Astrocyte of the hippocampus (primary cell): ENCODE measurements at regions not wholly inside any gene's neighbourhood (a gene's known extent, or its start where the extent isn't known, plus 50 kb on each side); places are given as distances from the start of the nearest gene placed in this dataset.
A peak's percentile ranks its signal among the peaks of the same experiment; 100 is the strongest.
"Not testable (repeated sequence)": the region's sequence is repeated elsewhere in the genome, so short reads cannot be mapped to it uniquely, and the experiment has no call there.

Source experiments
- DNase-seq: peaks from one replicate; pipeline ENCODE4 v3.0.0; 2011; ENCODE audit warnings: low read depth, low spot score

DNA sequence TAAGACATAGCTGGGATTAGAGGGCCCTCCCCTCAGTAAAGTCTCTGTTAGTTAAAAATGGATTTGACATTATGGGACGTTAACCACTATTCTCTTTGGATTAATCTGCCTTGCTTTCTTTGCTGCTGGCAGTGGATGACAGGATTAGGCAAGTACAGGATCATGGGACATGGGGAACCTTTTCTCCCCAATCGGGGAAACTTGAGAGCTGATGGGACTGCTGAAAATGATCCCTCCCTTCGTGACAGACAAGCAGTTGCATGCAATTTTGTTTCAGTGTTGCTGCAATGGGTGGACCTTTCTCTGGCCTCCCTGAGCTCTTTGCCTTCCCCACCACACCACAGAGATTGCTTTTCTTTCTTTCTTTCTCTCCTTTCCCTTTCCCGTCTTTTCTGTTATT, 120.2 kb upstream of the BANK1 start:
- no peak for DNase-seq

DNA sequence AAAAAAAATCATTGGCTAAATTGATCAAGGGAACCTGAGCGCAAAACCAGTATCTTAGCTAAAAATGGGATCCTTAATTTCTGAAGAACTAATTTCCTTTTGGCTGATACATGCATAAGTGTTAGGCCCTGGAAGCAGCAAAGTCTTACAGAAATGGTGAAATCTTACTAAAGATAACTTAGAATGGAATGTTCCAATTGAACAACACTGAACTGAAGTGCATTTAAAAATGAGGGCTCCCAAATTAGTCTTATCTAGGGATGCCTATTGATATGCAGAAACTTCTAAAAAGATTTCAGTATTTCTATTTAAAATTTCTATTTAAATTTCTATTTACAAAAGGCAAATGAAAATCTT, 120.7 kb upstream of the BANK1 start:
- no peak for DNase-seq

DNA sequence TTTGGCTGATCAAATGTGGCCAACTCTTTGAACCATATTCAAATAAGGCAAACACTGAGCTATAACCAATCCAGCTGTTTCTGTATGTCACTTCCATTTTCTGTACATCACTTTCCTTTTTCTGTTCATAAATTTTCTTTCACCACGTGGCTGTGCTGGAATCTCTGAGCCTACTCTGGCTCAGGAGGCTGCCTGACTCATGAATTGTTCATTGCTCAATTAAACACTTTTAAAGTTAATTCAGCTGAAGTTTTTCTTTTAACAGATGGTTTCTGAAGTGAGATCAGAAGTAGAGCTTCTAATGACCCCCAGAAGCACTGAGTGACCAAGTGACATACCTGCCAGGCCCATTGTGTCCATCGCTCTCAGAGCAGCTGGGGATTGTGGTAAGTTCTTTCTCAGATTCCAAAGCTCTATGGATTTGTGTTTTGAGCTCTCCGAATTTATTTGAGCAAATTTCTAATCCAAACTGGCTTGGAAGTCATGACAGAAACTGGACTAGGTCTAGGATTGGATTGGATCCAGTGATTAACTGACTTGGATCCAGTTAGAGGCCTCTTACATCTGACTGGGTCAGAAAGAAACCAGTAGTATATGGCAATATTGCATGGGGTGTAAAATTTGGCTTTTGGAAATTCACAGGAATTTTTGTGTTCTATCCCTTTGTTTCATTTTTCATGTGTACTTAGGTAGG, 121.2 kb upstream of the BANK1 start:
- no peak for DNase-seq

DNA sequence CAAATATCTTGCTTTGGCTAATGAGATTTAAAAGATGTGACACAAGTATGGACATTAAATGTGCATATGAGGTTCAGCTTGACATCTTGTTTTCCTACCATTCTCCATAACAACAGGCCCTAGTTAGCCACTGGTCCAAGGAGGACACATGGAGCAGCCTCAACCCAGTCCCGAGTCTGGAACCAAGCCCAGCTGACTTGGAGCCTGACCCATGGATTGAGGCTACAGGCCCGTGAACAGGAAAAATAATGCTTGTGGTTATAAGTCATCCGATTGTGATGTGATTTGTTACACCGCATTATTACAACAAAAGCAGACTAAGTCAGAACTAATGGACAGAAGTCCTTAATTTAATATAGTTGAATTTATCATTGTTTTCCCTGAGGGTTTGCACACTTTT, 123.2 kb upstream of the BANK1 start:
- peak; percentile 42 for DNase-seq

DNA sequence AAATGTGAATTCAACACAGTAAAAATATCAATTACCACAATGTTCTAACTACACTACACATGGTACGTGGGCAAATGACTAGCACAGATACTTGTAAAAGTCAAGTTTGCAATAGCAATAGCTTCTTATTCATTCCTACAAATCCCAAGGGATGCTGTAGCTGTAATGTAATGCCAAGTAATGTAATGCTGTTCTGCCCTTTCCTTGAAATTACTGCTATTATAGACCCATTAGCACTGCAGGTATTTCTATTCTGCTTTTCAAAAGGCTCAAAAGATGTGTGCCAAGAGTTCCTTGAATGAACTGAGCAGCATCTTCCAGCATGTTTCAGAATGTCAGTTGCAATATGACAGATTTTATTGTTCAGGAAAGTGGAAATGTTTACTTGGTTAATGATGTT, 129.9 kb upstream of the BANK1 start:
- DNase-seq, result no peak

DNA sequence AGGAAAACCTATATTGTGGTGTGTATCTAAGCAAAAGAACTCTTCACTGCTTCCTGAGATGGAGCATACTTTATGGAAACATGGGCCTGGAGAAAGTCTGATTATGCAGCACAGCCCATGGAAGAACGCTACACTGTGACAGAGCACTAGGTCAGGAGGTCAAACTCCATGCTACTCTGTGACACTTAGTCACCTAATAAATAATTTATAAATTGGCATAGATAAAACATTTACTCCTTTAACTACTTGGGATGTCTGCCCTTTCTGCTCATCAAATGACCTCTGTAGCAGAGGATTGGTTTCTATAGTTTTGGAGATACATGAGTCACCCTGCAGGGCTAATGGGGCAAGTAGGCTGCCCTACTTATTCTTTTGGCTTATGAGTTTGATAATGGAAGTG, 134.7 kb upstream of the BANK1 start:
- DNase-seq, result no peak

DNA sequence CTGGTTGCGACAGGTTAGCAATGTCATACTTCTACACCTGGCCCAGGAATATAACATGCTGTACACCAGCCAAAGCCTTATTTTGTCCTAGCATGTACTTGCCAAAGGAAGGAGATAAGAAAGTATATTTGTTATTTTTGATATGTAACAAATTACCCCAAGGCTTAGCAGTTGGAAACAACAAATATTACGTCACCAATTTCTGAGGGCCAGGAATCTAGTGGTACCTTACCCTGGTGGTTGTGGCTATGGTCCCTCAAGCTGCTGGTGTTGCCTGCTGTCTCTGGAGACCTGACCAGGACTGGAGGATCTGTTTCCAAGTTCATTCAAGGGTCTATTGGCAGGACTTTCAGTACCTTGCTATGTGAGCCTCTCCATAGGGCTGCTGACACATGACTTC, 135.5 kb upstream of the BANK1 start:
- no peak for DNase-seq

DNA sequence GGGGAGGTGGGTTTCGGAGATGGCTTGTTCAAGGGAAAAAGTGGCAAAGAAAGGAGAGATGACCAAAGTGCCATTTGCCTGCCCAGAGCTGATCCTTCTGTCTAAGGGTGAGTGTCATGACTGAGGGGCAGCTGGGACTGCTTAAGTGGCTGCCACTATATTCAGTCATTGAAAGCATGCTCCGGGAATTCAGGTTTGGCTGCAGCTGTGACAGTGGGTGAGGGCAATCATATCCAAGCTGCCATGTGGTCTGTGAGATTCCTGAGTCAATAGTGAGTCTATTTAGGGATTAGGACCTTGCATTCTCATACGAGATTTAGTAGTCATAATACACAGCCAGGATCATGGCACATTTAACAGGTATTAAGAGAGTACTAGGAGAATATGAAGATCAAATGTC, 138.8 kb upstream of the BANK1 start:
- peak; percentile 23 for DNase-seq

DNA sequence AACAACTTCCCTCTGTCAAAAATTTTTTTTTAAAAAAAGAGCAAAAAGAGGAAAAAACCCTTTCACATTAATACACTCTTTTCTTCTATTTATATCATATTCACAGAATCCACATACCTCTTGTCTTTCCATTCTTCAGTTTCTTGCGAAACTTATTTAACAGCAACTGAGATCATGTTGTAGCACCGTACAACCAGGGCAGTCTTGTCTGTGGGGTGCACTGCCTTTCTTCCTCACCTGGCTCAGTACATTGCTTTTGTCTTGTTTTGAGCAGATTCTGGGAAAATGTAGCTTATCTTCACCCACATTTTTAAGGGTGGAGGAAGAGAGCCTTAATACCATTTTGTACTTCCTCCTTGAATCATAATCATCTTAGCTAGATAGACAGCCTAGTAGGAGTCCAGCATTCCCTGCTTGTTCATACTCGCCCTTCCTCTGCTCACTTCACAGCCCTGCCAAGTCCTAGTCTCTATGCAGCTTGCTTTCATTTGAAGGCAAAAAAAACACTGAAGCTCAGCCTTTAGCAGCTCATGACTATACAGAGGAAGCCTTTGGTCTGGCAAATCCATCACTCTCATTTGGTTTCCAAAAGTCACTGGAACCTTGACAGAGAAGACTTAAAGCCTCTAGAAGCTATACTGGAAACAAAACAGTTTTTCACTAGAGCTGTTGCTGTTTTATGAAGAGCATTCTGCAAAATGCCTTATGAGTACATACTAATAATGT, 140.6 kb upstream of the BANK1 start:
- peak; percentile 45 for DNase-seq

DNA sequence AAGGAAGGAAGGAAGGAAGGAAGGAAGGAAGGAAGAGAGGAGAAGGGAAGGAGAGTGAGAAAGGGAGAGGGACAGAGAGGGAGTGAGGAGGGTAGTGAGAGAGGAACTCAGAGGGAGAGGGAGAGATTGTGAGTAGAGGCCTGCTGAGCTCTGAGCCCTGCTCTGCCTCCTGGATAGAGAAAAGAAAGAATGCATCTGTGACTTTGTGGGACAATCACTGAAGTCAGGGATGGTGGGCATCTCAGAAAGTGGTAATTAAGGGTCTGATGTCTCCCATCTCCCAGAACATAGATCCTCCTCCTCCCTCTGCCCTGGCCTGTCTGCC, 142.9 kb upstream of the BANK1 start:
- DNase-seq, result no peak

DNA sequence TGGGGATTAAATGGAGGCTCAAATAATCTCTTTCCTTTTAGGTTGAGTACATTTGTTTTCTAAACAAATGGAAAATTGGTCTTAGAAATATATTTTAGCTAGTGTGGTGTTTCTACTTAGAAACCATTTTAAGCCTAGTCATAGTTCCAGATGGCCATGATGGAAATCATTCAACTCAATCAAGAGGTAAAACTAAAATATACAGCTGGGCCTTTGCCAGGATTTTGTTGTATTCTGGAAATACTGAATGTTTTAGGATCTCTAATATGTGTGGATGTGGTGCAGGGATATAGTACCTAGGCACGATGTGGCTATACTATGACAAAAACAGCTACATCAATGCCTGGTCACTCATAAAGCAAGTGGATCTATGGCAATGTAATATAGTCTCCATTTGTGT, 146.0 kb upstream of the BANK1 start:
- DNase-seq, result no peak

DNA sequence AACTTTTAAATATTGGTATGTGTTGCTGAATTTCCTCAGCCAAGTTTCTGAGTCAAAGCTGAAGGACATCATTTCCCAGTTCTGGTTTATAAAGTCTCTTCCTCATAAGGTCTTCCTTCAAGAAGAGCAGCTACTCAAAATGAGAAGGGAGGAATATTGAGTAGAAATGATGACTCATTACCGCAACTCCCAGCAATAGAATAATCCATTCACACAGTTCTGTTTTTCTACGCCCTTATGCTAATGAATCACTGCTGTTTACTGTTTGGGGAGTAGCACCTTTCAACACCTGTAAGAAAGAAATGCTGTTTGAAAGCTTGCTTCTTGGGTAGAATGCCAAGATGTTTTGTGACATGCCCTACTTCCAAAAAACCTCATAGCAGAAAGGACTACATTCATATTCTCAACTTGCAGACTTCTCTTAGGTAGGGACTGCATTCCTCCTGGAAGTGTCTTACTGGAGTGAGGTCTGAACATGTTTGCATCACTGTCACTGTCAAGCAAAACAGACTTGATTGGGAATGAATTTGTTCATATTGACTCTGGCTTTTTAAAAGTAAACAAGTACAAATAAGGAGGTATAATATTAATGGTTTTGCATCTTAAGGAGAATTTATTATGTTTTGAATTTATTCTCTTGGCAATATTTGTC, 147.2 kb upstream of the BANK1 start:
- no peak for DNase-seq

DNA sequence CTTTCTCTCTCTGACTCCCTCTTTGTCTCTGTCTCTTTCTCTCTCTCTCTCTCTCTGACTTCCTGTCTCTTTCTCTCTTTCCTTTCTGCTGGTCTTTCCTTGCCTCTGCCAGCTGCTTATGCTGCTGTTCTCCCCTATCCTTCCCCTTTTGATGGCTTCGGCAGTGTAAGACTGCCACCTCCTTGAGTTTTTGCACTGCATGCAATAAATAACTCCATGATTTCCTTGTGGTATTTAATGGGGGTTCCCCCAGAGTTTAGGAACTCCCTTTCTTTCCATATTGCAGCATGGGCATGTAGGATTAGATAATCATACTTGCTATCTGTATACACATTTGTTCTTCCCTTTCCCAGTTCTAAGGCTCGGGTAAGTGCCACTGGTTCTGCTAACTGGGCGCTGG, 157.8 kb upstream of the BANK1 start:
- not testable (repeated sequence) for DNase-seq

DNA sequence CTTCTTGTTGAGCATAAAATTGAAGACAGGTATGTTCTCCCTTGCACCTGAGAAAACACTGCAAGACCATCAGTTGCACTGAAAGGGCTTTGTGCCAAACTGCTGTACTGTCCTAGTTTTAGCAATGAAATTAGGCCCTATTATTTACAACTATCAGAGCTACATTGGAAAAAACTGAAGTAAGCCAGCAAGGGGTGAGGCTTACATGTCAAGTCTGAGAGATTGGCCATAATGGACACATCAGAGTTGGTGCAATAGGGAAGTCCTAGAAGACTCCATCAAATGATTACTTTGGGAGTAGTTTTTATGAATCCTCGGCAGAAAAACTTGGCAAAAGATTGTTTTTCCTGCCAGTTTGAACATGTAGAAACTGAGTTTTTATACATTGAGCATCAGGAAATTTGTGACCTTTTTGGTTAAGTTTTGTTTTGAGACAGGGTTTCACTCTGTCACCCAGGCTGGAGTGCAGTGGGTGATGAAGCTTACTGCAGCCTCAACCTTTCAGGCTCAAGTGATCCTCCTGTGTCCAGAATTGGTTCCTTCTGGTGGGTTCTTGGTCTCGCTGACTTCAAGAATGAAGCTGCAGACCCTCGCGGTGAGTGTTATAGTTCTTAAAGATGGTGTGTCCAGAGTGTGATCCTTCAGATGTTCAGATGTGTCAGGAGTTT, 160.1 kb upstream of the BANK1 start:
- no peak for DNase-seq

DNA sequence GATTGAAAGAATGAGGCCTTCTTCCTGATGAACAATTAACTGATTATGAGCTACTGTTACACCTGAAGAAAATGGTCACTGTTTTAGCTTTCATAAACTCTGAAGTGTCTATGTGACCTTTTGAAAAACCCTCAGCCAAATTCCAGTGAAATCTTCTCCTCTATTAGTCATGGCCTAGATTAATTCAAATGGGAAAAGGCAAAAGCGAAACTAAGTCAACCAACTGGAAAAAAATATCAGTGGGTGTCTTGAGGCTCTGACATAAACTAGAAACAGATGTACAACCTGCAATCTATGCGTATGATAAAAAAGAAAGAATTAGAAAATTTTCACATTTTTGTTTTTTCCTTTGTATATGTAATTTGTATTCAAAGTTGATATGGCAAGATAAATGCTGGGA, 169.4 kb upstream of the BANK1 start:
- DNase-seq, result peak; percentile 40

DNA sequence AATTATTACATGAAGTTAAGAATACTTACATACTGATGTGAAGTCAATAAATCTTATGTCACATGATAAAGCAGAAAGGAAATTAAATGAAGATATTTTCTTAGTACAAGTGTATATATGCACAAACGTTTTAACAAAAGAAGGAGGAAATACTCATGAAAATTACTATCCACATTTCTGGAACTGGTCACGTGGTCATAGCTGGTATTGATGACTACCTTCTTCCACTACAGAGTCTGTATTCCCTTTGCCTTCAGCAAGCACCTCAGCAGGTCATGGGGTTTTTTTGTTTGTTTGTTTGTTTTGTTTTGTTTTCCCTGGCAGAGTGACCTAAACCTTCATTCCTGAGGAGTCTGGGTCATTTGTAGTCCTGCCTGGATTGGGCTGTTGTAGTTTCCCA, 174.9 kb upstream of the BANK1 start:
- no peak for DNase-seq

DNA sequence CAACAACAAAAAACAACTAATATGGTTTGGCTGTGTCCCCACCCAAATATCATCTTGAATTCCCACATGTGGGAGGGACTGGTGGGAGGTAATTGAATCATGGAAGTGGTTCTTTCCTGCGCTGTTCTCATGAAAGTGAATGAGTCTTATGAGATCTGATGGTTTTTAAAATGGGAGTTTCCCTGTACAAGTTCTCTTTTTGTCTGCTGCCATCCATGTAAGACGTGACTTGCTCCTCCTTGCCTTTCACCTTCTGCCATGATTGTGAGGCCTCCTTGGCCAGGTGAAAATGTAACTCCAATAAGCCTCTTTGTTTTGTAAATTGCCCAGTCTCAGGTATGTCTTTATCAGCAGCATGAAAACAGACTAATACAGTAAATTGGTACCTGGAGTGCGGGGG, 183.5 kb upstream of the BANK1 start:
- DNase-seq, result not testable (repeated sequence)

DNA sequence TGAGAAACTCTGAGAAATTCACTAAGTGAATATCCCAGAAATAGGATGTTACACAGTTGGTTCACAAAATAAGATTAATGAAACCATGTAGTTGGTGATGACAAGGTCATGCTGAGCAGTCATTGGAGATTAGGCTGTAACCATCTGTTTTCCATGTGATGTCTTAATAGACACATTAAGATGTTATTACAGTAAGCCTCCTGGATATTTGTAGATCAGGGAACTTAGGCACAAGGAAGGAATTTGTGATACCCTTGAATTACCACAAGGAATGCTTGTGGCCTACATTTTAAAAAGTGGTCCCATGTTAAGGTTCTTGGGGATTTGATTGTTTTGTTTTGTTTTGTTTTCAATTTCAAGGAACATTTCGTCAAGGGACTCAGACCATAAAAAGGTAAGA, 185.6 kb upstream of the BANK1 start:
- DNase-seq, result peak; percentile 62

DNA sequence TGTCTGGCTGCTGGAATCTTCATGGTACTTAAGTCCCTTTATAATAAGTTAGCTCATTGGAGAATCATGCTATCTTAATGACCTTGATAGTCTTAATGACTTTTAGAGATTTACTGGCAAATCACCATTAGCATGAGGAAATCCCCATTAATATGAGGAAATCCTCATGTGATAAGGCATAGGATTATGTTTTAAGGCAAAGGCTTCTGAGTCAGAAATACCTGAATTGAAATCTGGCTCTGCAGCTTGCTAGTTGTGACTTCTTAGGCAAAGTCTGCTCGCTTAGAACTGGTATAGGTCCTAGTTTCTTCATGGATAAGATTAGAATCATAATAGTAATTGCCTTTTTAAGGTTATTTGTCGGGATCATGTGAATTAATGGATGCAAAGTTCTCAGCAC, 190.2 kb upstream of the BANK1 start:
- no peak for DNase-seq

DNA sequence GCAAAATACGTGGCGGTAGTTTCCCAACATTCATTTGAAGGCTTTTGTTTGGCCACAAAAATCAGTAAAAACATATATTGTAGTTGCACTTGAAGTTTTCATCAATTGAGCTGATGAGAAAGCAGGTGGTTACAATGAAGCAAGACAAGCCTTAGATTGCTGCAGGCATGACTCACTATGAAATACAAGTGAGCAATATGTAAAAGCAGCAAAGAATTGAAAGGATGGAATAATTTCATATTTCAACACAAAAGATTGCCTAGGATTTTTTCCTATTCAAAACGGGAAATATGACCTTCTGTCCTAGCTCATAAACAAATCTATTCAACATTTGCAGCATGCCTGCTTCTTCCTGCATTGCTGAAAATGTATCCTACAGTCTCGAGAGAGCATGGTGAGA, 190.9 kb upstream of the BANK1 start:
- DNase-seq, result no peak

DNA sequence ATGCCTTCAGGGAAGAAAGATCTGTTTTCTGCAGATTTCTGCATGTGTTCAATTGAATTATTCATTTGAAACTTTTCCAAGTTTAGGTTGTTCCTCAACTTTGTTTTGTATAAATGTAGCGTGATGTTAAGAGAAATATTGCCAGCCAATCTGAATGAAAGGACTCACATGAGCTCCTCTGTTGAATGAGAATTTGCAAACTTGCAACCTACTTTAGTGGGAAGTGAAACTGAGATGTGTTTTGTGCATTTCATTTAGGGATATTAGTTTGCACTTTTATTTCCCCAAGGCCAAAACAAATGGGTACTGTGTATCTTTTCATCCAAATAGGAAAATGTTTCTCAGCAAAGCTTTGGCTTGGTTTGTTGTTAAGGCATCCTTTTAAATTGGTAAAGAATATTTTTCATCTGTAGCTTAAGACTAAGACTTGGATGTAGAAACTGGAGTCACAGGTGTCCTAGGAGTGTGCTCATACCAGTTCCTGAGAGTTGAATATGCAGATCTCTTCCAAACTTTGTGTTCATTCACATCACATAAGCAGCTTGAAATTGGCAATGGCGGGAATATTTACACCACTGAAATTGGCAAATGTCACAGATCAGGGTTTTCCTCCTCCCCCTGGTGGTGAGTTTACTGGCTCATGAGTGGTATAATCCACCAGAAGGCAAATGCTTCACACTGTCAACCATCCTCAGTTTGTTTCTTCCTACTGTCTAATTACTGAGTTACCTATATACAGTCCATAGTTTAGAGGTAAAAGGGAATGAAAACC, 193.6 kb upstream of the BANK1 start:
- DNase-seq, result no peak

DNA sequence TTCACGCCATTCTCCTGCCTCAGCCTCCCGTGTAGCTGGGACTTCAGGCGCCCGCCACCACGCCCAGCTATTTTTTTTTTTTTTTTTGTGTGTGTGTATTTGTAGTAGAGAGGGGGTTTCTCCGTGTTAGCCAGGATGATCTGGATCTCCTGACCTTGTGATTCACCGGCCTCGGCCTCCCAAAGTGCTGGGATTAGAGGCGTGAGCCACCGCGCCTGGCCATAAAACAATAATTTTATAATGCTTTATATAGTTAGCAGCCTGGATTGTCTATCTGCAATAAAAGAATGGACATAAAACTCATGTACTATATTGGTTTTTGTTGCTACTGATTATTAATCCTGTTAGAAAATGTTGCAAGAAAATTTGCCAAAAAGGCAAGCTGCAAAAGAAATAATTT, 195.9 kb upstream of the BANK1 start:
- DNase-seq, result no peak
